Vagina (tissue), 2 donors: ENCODE measurements at regions not wholly inside any gene's neighbourhood (a gene's known extent, or its start where the extent isn't known, plus 50 kb on each side); places are given as distances from the start of the nearest gene placed in this dataset.

ENCODE experiments used
- DNase-seq, 2 donors: peaks; one replicate each; pipeline ENCODE4 v3.0.0-alpha.2; 2017; ENCODE audit errors: extremely low spot score in 2 of 2
- H3K27ac ChIP-seq: fragments of 200-600 bp; sonication (generic); one replicate; pipeline ENCODE4 v1.5.1; 2019
- H3K27me3 ChIP-seq: fragments of 200-600 bp; sonication (generic); one replicate; pipeline ENCODE4 v1.5.1; 2019
- H3K36me3 ChIP-seq, 2 donors: fragments of 200-600 bp; sonication (generic); one replicate each; pipeline ENCODE4 v1.5.1; 2017 to 2019
- H3K4me1 ChIP-seq: fragments of 200-600 bp; sonication (generic); one replicate; pipeline ENCODE4 v1.5.1; 2019
- H3K4me3 ChIP-seq, 2 donors: fragments of 200-600 bp; sonication (generic); 1 replicate in 1 of 2; 2 replicates in 1 of 2; pipeline ENCODE4 v1.5.1; 2016 to 2019
- H3K9me3 ChIP-seq: fragments of 200-600 bp; sonication (generic); one replicate; pipeline ENCODE4 v1.5.1; 2019
- POLR2A ChIP-seq, 2 donors: fragments of 450-650 bp; IDR thresholded peaks; one replicate each; pipeline ENCODE4 v1.6.1; 2017; ENCODE audit warnings: antibody characterized with exemption in 2 of 2, mild to moderate bottlenecking in 2 of 2, moderate library complexity in 2 of 2
- POLR2AphosphoS5 ChIP-seq, 2 donors: sonication (generic); formaldehyde crosslinking; IDR thresholded peaks; one replicate each; pipeline ENCODE4 v1.9.0; 2017; ENCODE audit warnings: antibody characterized with exemption in 2 of 2, mild to moderate bottlenecking in 2 of 2, low read depth in 1 of 2; ENCODE audit not compliant: insufficient read depth in 1 of 2
- intact Hi-C: fragments of 100-400 bp; cut with DNase I; formaldehyde crosslinking; loops from one replicate; pipeline ENCODE4 v1.15.1; 2023
- TF ChIP-seq, protein P1 (sequence below), 3 experiments: fragments of 450-650 bp in 2 of 3; fragments of 200-600 bp in 1 of 3; sonication (generic) in 1 of 3; IDR thresholded peaks; one replicate each; pipeline ENCODE4 v1.5.1; 2017 to 2019; ENCODE audit warnings: antibody characterized with exemption in 3 of 3, mild to moderate bottlenecking in 2 of 3, moderate library complexity in 2 of 3

DNA sequence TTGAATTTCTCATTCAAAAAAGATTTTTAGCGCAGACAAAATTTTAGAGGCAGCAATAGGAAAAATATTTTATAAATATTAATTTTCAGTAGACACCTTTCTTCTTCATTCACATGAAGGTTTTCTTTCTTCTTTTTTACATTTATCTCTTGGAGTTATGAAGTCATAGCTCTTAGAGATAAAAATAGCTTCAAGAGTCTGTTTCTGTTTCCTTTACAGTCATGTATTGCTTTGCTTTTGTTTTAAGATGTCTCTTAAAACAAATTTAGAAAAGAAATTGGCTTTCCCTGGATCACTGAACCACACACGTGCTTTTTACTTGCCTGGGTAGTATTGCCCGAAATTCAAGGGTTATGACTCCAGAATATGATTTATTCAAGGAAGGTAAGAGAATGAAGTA lies 369.9 kb upstream of the LRRC7 start:
- Histone ChIP-seq H3K4me3 (no peak overlapping the region), H3K27me3 (no peaks in the 10 kb centered on the region), H3K4me1 (no peaks in the 10 kb centered on the region), H3K36me3 (no peaks in the 10 kb centered on the region), H3K27ac (no peak overlapping the region), H3K9me3 (no peaks in the 10 kb centered on the region)
- TF ChIP-seq POLR2AphosphoS5 (IDR thresholded peaks at IDR 0.05; ENCODE audit: insufficient read depth in 1 of 2, low read depth in 1 of 2) (no peak), POLR2A (IDR thresholded peaks at IDR 0.05) (no peak)
- TF ChIP-seq, protein P1, sequence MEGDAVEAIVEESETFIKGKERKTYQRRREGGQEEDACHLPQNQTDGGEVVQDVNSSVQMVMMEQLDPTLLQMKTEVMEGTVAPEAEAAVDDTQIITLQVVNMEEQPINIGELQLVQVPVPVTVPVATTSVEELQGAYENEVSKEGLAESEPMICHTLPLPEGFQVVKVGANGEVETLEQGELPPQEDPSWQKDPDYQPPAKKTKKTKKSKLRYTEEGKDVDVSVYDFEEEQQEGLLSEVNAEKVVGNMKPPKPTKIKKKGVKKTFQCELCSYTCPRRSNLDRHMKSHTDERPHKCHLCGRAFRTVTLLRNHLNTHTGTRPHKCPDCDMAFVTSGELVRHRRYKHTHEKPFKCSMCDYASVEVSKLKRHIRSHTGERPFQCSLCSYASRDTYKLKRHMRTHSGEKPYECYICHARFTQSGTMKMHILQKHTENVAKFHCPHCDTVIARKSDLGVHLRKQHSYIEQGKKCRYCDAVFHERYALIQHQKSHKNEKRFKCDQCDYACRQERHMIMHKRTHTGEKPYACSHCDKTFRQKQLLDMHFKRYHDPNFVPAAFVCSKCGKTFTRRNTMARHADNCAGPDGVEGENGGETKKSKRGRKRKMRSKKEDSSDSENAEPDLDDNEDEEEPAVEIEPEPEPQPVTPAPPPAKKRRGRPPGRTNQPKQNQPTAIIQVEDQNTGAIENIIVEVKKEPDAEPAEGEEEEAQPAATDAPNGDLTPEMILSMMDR (IDR thresholded peaks at IDR 0.05), result no peak
- DNase-seq, result no peak
- intact Hi-C loops, result no loop called here

DNA sequence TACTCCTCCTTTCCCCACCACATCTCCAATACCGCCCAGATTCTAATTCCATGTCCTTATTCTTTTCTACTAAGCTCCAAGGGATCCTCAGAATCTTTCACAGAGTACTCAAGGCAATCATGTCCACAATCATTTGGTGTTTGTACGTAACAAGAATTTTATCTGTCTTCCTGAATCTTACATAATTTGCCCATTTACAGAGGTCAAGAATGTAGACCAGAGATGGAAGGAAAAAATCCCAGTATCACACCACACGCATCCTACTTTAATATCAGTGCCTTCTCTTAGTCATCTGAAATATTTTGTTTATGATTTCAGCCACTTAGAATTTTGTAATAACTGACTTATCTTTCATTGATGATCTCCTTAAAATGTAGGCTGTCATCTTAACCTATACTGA lies 366.0 kb upstream of the LRRC7 start:
- TF ChIP-seq, protein P1 (IDR thresholded peaks at IDR 0.05), result no peak
- no peak for TF ChIP-seq POLR2AphosphoS5 (IDR thresholded peaks at IDR 0.05; ENCODE audit: insufficient read depth in 1 of 2, low read depth in 1 of 2)
- no peak for TF ChIP-seq POLR2A (IDR thresholded peaks at IDR 0.05)
- intact Hi-C loops, result no loop called here

DNA sequence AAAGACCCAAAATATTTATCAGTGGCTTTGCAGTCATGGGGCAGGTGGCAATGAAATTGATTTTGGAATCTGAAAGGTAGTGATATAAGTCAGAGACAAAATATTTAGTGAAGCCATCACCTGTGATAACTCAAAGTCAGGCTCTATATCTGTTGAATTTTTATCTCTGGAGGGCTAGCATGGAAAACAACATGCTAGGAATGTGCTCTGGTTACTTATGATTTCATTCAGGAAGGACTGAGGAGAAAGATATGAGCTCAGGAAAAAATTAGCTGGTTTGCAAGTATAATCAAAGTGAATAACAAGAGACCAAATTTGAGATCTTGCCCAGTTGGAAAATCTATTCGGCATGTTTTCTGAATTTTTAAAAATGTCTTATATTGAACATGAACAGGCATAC lies 364.6 kb upstream of the LRRC7 start:
- no peak for DNase-seq
- Histone ChIP-seq H3K36me3 (no peaks in the 10 kb centered on the region), H3K27ac (no peak overlapping the region), H3K9me3 (peaks cover 7% of the 10 kb centered on the region), H3K27me3 (no peaks in the 10 kb centered on the region), H3K4me3 (no peak overlapping the region), H3K4me1 (no peaks in the 10 kb centered on the region)
- TF ChIP-seq POLR2A (IDR thresholded peaks at IDR 0.05) (no peak), POLR2AphosphoS5 (IDR thresholded peaks at IDR 0.05; ENCODE audit: insufficient read depth in 1 of 2, low read depth in 1 of 2) (no peak)
- TF ChIP-seq, protein P1 (IDR thresholded peaks at IDR 0.05), result no peak
- intact Hi-C loops, result no loop called here

More for the DNA sequence above, 366.0 kb upstream of the LRRC7 start:
- Histone ChIP-seq H3K9me3 (peaks cover 7% of the 10 kb centered on the region), H3K27ac (no peak overlapping the region), H3K4me3 (no peak overlapping the region), H3K36me3 (no peaks in the 10 kb centered on the region), H3K27me3 (no peaks in the 10 kb centered on the region), H3K4me1 (no peaks in the 10 kb centered on the region)
- DNase-seq, result no peak

DNA sequence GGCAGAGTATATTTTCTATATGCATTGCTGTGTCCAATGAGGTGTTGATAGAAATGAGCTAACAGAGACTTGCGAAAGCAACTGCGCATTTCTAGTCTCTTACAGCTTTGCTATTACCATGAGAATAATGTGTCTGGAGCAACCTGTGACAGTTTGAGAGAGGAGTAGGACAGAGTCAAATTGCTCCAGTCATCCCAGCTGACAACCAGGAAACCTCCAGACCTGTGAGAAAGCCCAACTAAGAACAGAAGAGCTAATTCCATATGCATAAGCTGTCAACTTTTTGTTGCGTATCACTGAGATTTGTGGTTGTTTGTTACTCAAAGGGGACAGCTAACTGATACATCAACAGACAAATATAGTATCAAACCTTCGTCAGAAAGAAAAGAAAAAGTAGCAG lies 354.1 kb upstream of the LRRC7 start:
- intact Hi-C loops, result no loop called here
- Histone ChIP-seq H3K27me3 (no peaks in the 10 kb centered on the region), H3K4me3 (no peak overlapping the region), H3K4me1 (no peaks in the 10 kb centered on the region), H3K27ac (no peak overlapping the region), H3K9me3 (no peaks in the 10 kb centered on the region), H3K36me3 (no peaks in the 10 kb centered on the region)
- no peak for DNase-seq
- no peak for TF ChIP-seq POLR2AphosphoS5 (IDR thresholded peaks at IDR 0.05; ENCODE audit: insufficient read depth in 1 of 2, low read depth in 1 of 2)
- TF ChIP-seq, protein P1 (IDR thresholded peaks at IDR 0.05), result no peak
- no peak for TF ChIP-seq POLR2A (IDR thresholded peaks at IDR 0.05)

DNA sequence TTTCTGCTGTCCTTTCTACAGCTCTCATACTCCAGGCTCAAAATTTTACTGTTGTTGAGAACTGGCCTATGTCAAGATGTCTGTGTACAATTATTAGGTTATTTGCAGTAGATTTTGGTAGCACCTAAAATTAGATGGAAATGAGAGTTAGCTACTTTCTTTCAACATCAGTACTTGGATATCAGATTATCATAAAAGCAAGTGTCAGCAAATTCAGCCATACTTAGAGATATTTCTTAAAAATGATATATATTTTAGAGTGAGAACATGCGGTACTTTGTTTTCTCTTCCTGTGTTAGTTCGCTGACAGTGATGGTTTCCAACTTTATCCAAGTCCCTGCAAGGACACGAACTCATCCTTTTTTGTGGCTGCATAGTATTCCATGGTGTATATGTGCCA lies 351.8 kb upstream of the LRRC7 start:
- intact Hi-C loops, result no loop called here
- no peak for DNase-seq
- TF ChIP-seq POLR2A (IDR thresholded peaks at IDR 0.05) (no peak), POLR2AphosphoS5 (IDR thresholded peaks at IDR 0.05; ENCODE audit: insufficient read depth in 1 of 2, low read depth in 1 of 2) (no peak)
- TF ChIP-seq, protein P1 (IDR thresholded peaks at IDR 0.05), result no peak
- Histone ChIP-seq H3K36me3 (no peaks in the 10 kb centered on the region), H3K4me1 (no peaks in the 10 kb centered on the region), H3K27me3 (no peaks in the 10 kb centered on the region), H3K9me3 (no peaks in the 10 kb centered on the region), H3K27ac (no peak overlapping the region), H3K4me3 (no peak overlapping the region)
